ENCODE measurements at regions not wholly inside any gene's neighbourhood (a gene's known extent, or its start where the extent isn't known, plus 50 kb on each side); places are given as distances from the start of the nearest gene placed in this dataset.

DNA sequence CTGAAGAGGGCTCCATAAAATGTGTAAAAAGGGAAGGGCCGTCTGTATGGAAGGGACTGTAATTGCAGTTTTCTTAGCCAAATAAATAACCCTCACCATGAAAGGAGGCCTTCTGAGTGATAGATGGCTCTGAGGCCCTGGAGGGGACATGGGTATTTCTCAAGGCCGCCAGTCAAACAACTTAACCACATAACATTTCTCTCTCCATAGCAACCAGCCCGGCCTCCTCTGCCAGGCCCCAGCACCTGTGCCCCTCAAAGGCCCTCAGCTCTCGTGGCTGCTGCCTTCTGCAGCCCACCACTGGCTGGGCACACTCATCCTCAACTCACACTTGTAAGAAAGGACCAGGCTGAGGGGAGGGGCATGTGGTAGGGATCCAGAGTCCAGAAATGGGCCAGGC is 57.0 kb upstream of the GJB5 start:
- H3K9me3 ChIP-seq (ENCODE audit: control insufficient read depth, insufficient read depth, low read length): no peaks in the 10 kb centered on the region
- no peak overlapping the region for H3K9ac ChIP-seq (ENCODE audit: low read depth, low read length)
- no peak overlapping the region for H3K27ac ChIP-seq (ENCODE audit: low read depth, low read length)
- H3K27me3 ChIP-seq (ENCODE audit: control insufficient read depth, insufficient read depth, low read length): no peaks in the 10 kb centered on the region
- no peak overlapping the region for H3K4me3 ChIP-seq (ENCODE audit: low read depth, low read length)
- H3K36me3 ChIP-seq (ENCODE audit: control insufficient read depth, insufficient read depth, low read length): no peaks in the 10 kb centered on the region
- no peaks in the 10 kb centered on the region for H3K4me1 ChIP-seq (ENCODE audit: control insufficient read depth, insufficient read depth, low read length)

- Histone ChIP-seq H3K36me3 (ENCODE audit: control insufficient read depth, insufficient read depth, low read length) (no peaks in the 10 kb centered on the region), H3K4me3 (ENCODE audit: low read depth, low read length) (no peak overlapping the region), H3K27me3 (ENCODE audit: control insufficient read depth, insufficient read depth, low read length) (no peaks in the 10 kb centered on the region), H3K9ac (ENCODE audit: low read depth, low read length) (no peak overlapping the region), H3K4me1 (ENCODE audit: control insufficient read depth, insufficient read depth, low read length) (no peaks in the 10 kb centered on the region), H3K27ac (ENCODE audit: low read depth, low read length) (no peak overlapping the region), H3K9me3 (ENCODE audit: control insufficient read depth, insufficient read depth, low read length) (no peaks in the 10 kb centered on the region)
Observed at GRCh38 chr1:34701326-34702060, 53.4 kb upstream of the GJB5 start.

All from HUES48 (cell line).